Hematopoietic multipotent progenitor cell treated with erythropoietin and hydrocortisone succinate and interleukin-3 and kit ligand, for 8 days (in vitro differentiated cells): ENCODE measurements at regions not wholly inside any gene's neighbourhood (a gene's known extent, or its start where the extent isn't known, plus 50 kb on each side); places are given as distances from the start of the nearest gene placed in this dataset.
"Not testable (repeated sequence)": the region's sequence is repeated elsewhere in the genome, so short reads cannot be mapped to it uniquely, and the experiment has no call there.

Source experiments
- DNase-seq: peaks from one replicate; pipeline ENCODE4 v3.0.0-alpha.2; 2015

DNA sequence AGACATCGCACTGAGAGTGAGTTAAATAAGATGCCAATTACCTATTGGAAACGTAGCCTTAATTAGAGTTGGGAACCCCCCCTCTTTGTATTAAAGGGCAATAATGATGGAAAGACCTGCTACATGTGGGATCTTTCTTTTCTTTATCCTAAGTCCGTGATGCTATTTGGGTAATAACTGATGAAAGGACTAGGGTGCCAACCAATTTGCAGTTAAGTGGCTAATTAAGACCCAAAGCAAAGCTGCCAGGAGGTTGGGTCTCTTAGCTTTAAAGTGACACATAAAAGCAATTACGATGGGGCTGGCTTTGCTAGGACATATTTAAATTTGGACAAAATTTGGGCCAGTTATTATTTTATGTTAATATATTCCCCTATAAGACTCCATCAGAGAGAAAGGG is 728.8 kb downstream of the NR2F1-AS1 start:
- DNase-seq: no peak

DNA sequence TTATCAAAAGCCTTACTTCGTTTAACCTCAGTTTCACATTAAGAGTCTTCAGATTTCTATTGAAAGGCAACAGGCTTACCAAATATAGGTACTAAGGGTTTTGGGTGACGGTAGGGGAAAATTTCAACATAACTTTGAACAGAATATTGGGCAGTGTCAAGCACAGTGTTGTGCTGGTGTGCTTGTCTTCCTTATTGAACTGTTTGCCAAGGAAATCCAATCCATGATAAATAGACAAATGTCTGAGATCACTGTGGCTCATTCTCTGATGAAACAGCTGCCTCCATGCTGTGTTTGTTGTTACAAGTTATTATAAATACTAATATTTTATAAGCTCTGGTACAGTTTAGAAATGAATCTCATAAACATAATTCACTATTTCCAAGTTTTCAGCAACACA is 730.1 kb downstream of the NR2F1-AS1 start:
- DNase-seq: no peak

DNA sequence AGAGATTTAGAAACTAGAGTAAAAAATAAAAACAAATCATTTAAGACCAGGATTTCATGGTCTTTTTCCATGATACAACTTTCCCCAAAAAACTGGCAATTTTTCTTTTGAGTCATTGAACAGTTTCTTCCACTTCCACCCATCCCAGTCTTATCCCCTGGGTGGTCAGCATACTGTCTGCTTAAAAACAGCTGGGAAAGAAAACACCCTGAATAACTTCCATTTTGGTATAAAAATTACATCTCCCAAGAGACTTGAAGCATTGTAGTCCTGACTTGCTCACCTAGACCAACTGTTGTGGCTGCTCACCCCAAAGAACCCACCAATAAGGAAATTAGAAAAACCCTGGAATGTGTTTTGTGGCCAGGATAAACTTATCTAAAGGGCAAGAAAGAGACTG is 731.3 kb downstream of the NR2F1-AS1 start:
- DNase-seq: no peak

DNA sequence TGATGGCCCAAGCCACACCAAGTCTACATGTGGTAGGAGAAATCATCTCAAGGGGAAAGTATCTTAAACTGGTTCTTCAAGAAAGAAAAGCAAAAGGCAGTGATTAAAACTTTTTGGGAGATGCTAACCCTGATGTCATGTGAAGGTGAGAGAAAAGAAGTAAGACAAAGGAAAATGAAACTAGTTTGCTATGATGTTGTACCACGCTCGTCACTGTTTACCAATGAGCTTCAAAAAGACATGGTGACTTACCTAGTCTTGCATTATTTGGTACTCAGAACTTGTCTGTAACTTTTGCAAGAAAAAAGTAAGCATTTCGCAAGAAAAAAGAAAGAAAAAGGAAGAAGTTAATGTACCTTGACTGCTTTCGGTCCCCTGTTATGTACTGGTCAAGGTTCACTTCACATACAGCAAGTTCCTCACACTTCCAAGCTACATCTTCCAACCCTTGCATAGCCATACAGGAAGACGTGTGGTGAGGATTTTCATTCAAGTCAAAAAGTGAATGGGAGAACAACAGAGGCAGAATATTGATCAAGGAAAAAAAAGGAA is 739.3 kb downstream of the NR2F1-AS1 start:
- DNase-seq: no peak

DNA sequence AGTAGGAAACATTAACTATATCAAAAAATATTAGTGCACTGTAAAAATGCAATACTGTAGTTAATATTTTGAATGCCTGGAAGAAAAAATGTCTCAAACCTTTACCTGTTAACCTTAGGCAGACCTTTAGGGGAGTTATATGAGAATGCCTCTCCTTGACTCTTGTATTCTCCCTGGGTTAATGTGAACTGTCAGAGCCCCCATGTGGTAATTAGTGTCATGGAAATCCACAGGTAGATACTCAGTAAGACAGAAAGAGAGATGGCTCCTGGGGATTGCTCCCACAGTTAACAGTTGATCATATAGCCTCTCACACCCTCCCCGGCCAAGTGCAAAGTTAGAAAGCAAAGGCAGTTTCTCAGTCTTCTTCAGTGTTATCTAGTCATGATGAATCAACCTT is 742.8 kb downstream of the NR2F1-AS1 start:
- no peak for DNase-seq

DNA sequence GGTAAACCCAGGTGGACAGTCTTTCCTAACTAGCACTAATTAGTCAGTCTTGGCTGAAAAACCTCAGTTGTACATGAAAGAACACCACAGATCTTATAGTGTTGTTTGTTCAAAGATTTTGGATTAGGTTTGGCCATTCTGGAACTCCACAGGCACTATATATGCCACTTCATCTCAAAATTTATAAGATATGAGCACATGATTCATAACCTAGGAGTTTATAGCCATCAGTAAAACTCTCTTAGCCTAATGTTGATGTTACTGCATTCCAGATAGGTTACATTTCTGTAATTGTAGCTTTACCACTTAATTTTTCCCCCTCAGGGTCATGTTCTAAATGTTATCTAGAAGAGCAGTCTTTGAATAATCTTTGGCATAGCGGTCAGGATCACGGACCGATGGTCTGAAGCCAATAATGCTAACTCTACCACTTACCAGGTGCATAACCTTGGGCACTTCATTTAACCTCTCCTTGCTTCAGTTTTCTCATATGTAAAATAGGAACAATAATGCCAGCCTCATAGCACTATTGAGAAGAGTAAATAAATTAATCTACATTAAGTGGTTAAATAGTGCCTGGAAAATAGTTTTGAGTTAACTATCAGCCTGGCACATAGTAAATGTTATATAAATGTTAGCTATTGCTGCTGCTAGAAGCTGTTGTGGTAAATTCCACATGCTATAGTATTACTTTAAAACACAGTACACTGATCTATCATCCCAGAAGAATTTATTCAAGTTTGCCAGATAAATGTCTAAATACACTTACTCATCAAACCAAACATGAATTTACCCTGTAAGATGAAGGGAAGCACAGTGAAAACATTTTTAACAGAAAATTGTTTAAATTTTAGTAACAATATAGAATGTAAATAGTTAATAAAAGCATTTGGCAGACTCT is 743.9 kb downstream of the NR2F1-AS1 start:
- DNase-seq: no peak

DNA sequence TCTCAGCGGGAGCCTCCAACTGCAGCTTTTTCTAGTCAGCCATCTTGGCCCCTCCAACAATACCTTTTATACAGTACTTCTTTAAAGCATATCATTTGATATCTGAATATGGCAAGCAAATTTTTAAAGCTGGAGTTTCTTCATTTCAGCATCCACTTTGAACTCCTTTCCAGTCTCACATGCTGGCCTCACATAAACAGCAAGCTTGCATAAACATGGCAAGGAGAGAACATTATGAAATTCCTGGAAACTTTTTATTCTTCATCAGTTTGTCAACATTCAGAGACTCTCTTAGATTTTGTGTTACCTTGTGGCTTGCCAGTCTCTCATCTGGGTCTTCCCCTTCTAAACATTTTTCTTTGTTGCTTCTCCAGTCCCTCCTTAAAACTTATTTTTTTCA is 745.3 kb downstream of the NR2F1-AS1 start:
- no peak for DNase-seq

DNA sequence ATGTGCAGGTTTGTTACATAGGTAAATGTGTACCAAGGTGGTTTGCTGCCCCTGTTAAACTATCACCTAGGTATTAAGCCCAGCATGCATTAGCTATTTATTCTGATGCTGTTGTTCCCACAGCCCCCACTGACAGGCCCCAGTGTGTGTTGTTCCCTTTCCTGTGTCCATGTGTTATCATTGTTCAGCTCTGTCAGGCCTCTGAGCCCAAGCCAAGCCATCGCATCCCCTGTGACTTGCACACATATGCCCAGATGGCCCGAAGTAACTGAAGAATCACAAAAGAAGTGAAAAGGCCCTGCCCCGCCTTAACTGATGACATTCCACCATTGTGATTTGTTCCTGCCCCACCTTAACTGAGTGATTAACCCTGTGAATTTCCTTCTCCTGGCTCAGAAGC is 757.5 kb downstream of the NR2F1-AS1 start:
- not testable (repeated sequence) for DNase-seq

DNA sequence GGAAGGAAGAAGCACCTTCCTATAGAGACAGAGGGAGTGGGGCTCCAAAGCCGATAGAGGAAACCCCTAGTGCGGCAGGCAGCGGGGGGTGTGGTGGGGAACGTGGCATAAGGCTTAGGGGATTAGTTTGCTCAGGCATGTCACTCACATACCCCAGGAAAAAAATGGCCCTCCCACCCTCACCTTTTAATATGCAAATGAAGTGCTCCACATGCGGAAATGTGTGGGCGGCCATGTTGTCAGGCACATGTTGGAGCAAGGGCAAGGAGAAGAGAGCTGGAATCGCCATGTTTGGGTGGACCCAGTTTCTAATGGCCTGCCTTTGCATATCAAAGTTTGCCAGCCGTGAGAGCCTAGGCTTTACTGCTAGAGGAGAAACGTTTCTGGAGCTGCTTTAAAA is 758.8 kb downstream of the NR2F1-AS1 start:
- no peak for DNase-seq

DNA sequence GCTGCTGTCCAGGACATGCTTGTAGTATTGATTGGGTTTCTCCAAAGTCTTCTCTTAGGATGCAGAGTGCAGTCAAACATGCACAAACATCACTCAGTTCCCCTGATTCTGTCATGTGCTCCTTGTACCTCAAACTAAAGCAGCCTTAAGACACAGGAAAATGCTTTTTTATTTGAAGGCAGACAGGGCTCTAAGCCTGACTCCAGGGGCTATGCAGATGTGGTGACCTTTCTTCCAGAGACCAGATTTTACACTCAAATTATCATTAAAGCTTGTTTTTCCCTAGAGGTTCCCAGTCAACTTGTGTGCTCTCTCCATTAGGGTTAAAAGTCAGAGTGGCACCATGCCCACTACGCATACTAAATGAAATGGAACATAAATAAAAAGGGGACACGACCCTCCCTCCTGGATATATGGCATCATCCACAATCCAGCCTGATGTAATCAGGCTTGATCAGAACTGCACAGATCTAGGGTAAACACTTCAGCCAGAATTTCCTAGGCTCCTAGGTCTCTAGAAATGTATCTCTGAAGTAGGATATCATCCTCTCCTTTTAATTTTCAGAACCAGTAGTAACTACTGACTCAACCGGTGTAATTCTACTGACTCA is 771.1 kb downstream of the NR2F1-AS1 start:
- no peak for DNase-seq

DNA sequence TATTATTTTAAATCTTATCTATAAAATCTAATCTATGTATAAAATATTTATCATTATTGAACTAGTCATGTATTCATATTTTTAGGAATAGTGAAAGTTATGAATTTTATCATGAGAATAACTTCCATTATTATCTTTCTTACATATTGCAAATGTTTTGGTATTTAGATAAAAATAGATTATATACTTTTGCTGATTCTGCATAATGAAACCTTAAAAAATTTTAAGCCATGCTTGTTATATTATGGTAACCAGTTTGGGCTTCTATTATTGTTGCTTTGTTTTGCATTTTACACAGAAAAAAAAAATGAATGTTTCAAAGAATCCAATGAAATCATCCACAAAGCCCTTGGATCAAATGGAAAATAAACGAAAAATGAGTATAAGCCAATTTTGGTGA is 772.5 kb downstream of the NR2F1-AS1 start:
- no peak for DNase-seq

DNA sequence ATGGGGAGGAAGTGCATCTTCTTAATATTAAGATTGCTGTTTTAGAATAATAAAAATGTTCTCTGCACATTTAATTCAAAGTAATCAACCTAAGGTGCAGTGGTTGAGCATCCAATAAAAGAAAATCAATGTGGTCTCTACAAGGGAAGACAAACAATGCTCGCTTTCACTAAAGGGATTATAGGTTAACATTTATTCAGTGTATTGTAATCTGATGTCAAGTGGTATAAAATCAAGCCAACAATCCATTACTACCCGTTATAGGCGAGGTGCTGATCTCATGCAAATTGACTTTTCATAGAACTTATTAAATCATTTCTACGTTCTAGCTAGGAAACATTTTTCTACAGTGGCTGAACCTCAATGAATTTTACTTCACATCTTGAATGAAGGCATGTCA is 773.9 kb downstream of the NR2F1-AS1 start:
- DNase-seq: no peak

DNA sequence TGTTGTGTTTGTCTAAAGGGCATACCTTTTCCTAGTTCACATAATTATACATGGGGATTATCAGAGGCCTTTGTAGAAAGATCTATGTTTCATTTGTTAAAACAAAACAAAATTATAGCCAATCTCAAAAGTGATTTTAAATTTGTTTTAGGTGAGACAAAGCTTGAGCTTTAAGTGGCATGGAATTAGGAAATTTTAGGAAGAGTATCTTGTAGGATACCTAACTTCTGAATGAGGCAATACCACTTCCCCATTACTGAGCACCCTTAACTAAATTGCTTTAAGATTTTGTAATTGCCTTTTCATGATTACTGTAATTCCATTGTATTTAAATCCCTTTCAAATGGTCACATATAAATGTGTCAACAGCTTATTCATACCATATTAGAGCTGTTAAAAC is 775.6 kb downstream of the NR2F1-AS1 start:
- DNase-seq: no peak

DNA sequence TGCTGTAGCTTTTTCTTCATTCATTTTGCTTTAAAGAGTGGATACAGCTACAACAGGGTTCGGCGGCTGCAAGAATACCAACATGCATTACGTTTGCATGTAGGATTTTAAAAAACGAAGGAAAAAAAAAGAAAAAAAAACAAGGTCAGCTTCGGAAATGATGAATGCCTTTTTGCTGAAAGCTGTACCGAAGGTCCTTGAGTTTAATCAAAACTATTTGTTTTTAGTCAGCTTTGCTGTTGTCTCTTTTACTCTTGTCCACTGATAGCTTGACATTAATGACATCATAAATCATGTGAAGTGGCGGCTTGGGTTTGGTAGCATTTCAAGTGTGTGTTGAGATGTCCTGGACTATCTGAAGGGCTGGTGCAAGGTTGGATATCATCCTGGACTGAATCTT is 779.1 kb downstream of the NR2F1-AS1 start:
- no peak for DNase-seq

DNA sequence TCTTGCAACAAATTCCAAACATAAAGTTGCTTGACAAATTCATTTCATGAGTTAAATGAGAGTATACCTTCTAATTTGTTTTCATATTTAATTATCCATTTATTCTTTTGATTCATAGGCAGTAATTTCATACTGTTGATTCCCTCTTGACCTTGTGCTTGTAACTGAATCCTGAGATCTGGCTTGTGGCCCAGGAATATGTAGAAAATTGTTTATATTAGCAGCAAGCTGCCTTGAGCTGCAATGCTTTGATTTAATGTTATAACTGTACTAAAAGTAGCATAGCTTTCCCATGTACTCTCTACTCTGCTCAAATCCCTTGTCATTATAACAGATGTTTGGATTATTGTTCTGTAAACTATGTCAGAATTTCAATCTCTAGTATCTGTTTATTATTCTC is 780.7 kb downstream of the NR2F1-AS1 start:
- no peak for DNase-seq

DNA sequence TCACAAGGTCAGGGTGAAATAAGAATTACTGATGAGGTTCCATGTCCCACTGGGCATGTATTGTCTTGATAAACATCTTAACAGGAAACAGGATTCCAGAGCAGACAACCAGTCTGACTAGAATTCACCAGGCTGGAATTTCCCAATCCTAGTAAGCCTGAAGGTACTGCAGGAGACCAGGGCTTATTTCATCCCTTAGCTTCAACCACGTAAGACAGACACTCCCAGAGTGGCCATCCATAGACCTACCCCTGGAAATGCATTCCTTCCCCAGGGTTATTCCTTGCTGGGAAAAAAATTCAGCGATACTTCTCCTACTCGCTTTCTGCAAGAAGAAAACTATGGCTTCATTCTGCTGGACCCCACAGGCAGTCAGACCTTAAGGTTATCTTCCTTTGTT is 785.4 kb downstream of the NR2F1-AS1 start:
- no peak for DNase-seq

DNA sequence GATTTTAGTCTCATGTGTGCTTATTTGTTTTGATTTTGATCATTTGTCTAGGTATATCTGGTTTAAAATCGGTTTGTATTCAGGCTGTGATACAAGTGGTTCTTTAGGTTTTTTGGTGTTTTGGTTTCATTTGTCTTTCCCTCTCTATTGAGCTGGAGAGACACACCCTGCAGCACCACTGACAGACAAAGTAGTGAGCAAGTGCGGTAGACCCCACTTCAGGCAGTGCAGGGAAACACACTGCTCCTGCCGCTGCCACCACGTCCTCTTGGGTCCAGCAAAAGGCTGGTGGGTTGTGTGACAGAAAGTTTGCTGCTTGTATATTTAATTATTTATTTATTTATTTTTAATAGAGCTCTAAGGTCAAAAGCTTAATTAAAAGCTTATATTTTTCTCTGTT is 801.0 kb downstream of the NR2F1-AS1 start:
- DNase-seq: no peak

DNA sequence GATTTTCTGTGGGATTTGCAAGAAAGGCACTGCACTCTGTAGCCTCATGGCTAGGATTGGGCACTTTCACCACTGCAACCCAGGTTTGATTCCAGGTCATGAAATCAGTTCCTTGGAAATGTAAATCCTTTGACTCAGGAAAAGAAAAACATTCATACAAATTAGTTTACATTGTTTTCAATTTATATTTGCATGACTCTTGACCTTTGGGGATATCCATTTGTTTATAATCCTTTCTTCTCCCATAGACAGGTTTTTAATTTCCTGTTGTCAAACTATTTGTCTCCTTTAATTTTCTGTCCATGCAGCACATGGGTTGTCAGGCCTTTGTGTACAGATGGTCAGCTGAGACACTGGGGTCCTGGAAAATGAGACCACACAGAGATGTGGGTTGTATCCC is 801.5 kb downstream of the NR2F1-AS1 start:
- DNase-seq: no peak

DNA sequence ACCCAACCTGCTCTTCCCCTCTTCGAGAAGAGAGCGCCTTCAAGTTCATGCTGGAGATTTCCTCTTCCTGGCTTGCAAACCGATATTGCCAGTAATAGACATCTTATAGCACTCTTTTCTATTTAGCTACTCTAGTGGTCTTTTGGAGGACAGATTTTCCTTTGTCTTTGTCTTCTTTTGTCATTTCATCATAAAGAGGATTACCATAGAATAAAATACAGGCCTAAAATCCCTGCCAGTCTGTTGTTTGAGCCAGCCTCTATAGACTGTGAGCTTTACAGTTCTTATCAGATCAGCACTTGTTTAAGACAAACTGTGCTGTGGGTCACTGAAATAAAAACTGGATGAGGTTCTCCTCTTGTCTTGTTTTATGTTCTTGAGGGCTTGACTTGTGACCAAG is 802.8 kb downstream of the NR2F1-AS1 start:
- DNase-seq: no peak

DNA sequence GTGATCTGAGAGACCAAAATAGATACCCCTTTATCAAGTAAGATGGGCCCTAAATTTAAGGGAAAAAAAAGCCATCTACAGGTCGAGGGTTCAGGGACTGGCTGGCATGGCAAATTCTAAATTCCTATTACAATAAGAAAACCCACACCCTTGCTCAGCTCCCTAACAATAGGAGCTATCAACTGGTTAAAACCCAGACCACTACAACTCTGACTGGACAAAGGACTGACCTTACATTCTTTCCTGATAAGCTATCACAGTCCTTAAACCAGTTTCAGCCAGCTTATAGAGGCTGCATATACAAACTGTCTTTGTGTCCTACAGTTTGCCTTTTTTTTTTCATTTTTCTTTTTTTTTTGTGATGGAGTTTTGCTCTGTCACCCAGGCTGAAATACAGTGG is 803.6 kb downstream of the NR2F1-AS1 start:
- no peak for DNase-seq

DNA sequence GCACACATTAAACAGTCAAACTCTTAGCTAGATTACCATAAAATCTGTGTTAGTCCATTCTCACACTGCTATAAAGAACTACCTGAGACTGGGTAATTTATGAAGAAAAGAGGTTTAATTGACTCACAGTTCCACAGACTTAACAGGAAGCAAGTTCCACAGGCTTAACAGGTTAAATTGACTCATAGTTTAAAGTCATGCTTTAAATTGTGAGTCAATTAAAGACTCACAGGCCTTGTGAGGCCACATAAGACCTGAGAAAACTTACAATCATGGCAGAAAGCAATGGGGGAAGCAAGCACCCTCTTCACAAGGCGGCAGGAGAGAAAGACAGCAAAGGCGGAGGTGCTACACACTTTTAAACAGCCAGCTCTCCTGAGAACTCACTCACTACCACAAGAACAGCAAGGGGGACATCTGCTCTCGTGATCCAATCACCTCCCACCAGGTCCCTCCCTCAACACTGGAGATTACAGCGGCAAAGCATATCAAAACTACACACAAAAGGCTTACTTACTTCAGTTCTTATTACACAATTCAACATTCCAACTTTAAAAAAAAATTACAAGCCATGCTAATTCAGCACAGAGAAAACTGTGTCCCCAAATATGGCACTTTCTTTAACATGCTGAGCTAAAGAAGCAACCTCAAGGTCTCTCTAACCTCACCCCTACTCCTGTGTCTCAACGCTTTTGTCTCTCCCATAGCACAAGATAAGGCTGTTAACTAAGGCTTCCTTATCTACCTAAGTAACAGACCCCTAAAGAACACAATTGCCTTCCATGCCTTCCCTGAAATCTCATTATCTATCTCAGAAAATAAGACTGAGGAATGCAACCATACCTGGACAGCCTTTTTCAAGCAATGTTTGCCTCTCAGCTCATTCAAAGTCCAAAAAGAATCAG is 805.1 kb downstream of the NR2F1-AS1 start:
- DNase-seq: no peak

DNA sequence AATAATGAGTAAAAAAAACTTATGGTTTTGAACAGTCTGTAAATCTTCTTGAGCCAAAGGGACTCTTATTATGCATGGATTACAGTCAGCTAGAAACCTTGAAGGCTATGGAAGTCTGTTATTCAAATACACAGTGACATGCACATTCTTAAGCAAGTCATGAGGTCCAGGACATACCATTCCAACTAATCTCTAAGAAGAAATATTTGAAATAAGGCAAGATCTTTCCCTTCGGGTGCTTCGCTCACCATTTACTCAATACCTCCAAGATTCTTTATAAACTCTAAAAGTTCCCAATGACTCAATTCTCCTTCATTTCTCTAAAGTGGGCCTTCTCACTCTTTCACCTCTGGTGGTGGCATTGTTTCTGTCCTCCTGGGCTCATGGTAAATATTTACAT is 811.0 kb downstream of the NR2F1-AS1 start:
- DNase-seq: no peak

DNA sequence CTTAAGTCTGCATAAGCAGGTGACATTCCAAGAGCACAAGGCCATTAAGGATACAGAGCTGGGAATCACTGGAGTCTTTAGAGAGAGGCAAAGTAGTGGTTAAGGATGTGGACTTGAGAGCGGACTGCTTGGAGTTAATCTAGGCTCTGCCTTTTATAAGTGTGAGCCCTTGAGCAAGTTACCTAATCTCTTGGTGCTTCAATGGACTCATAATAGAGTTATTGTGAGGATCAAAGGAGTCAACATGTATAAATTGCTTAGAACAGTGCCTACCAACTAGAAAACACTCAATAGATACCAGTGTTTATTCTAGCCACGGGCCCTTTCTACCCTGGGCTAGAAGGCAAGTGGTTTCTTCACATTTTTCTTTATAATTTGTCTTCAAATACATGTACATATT is 819.4 kb downstream of the NR2F1-AS1 start:
- no peak for DNase-seq
